ENCODE measurements at regions not wholly inside any gene's neighbourhood (a gene's known extent, or its start where the extent isn't known, plus 50 kb on each side); places are given as distances from the start of the nearest gene placed in this dataset.

DNA sequence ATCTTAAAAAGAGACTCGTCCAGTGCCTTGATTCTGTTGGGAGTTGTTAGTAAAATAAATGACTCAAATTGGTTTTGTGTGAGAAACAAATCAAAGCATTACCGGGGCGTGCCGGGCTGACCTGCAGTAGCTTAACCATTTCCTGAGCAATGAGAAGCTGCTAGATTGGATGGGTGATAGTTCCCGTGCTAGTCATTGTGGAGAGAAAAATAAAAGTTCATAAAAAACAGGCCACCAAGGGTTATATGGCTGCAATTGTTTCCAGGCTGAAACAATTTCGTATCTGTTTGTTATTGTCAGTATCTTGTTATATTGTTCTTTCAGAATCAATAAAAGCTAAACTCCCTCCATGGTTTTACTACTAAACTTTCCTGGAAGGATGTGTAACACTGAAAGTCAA lies 314.4 kb downstream of the MTX2 start:
- Mint-ChIP-seq H3K36me3 (no peaks in the 10 kb centered on the region), H3K4me3 (no peak overlapping the region), H3K9me3 (peaks cover 0 to 4% (median 2%) of the 10 kb centered on the region in 3 donors), H3K4me1 (no peaks in the 10 kb centered on the region), H3K27ac (no peak overlapping the region), H3K27me3 (peaks cover 4% of the 10 kb centered on the region)

DNA sequence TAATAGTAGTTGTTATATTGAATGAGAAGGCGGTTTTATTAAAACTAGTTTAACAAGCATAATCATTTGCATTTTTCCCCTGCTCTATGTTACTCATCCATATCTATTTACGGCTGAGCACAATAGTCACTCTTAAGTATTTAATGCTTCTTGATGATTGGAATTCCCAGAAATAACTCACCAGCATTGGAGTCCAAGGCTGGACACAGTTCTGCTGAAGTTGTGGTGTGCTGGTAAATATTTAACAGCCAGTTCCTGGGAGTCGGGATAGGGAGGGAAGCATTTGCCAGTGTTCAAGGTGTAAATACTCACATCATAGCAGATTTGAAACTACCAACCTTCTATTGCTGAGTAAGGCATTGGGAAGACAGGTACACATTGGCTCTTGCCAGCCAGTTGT lies 315.1 kb downstream of the MTX2 start:
- no peak overlapping the region for H3K4me3 Mint-ChIP-seq
- H3K27me3 Mint-ChIP-seq: peaks cover 4% of the 10 kb centered on the region
- no peaks in the 10 kb centered on the region for H3K4me1 Mint-ChIP-seq
- H3K36me3 Mint-ChIP-seq: no peaks in the 10 kb centered on the region
- no peaks in the 10 kb centered on the region for H3K9me3 Mint-ChIP-seq
- no peak overlapping the region for H3K27ac Mint-ChIP-seq

DNA sequence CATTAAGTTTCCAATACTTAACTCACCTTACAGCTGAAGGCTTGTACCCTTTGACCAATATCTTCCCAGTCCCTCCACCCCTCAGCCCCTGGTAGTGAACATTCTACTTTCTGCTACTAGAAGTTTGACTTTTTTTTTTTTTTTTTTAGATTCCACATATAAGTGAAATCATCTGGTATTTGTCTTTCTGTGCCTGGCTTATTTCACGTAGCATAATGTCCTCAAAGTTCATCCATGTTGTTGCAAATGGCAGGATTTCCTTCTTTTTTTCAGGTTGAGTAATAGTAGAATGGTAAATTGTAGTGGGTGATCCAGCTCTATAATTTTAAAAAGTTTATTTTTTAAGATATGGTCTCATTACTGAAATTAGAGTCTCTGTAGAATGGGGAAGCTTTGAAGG lies 316.0 kb downstream of the MTX2 start:
- no peaks in the 10 kb centered on the region for H3K9me3 Mint-ChIP-seq
- no peak overlapping the region for H3K27ac Mint-ChIP-seq
- no peak overlapping the region for H3K4me3 Mint-ChIP-seq
- peaks cover 4% of the 10 kb centered on the region for H3K27me3 Mint-ChIP-seq
- no peaks in the 10 kb centered on the region for H3K4me1 Mint-ChIP-seq
- no peaks in the 10 kb centered on the region for H3K36me3 Mint-ChIP-seq

DNA sequence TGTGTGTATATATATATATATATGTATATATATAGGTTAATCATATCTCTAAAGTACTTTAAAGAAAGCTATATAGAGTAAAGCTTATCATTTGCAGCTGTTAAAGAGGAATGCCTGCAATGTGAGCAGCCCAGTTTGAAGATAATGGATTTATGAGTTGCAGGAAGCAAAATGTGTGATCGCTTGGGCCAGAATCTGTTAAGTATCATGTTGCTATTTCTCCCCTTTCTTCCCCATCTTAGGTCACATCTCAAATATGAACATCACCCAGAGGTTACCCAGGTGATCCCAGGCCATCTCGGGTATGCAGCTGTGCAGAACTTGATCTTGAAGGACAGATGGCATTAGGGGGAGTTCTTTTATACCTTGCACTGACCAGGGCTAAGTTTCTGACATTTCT lies 316.5 kb downstream of the MTX2 start:
- no peaks in the 10 kb centered on the region for H3K9me3 Mint-ChIP-seq
- no peak overlapping the region for H3K4me3 Mint-ChIP-seq
- H3K36me3 Mint-ChIP-seq: no peaks in the 10 kb centered on the region
- H3K4me1 Mint-ChIP-seq: no peaks in the 10 kb centered on the region
- H3K27me3 Mint-ChIP-seq: peaks cover 4% of the 10 kb centered on the region
- H3K27ac Mint-ChIP-seq: no peak overlapping the region

DNA sequence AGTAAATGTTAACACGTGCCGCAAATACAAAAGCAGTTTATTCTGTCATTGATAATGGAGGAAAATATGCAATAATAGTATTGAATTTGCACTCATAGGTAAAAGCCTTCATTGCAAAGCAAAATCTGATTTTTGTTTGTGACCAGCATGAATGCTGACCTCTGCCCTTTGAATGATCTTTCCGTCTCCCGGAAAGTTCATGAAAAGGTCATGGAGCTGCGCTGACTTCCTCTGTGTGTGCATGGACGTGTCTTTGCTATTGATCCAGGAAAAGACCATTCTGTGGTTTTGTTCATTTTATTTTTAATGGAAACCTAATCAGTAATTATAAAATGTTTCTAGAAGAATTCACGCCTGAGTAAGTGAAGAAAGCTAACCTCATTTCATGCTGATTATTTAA lies 320.0 kb downstream of the MTX2 start:
- H3K27me3 Mint-ChIP-seq: peaks cover 4% of the 10 kb centered on the region
- H3K4me1 Mint-ChIP-seq: no peaks in the 10 kb centered on the region
- H3K36me3 Mint-ChIP-seq: no peaks in the 10 kb centered on the region
- no peak overlapping the region for H3K27ac Mint-ChIP-seq
- H3K4me3 Mint-ChIP-seq: no peak overlapping the region
- no peaks in the 10 kb centered on the region for H3K9me3 Mint-ChIP-seq

DNA sequence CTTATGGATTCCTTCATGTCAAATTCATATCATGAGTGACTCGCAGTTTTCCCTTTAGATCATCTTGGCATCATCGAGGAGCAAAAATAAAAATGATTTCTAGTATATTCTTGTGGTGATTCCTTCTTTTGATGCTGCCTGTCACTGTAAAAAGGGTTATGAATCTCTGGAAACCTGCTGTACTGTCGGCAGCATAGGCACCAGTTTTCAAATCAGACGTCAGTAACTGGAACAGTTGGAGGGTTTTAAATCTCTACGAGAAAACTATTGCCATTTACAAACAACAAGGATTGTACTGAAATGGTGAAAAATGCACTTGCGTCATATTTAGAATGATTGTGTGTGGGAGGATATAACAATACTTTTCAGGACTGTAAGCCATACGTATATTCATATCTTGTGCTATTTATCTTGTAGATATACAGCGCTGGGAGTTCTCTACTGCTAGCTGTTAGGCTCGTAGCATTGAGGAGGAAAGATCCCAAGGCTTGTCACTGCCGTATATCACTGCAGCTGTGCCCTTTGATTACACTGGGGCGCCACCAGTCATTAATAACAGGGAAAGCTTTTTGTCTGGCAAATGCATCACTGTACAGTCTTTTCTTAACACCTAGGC lies 320.7 kb downstream of the MTX2 start:
- no peaks in the 10 kb centered on the region for H3K36me3 Mint-ChIP-seq
- no peak overlapping the region for H3K27ac Mint-ChIP-seq
- H3K9me3 Mint-ChIP-seq: no peaks in the 10 kb centered on the region
- peaks cover 4% of the 10 kb centered on the region for H3K27me3 Mint-ChIP-seq
- H3K4me1 Mint-ChIP-seq: no peaks in the 10 kb centered on the region
- H3K4me3 Mint-ChIP-seq: no peak overlapping the region

DNA sequence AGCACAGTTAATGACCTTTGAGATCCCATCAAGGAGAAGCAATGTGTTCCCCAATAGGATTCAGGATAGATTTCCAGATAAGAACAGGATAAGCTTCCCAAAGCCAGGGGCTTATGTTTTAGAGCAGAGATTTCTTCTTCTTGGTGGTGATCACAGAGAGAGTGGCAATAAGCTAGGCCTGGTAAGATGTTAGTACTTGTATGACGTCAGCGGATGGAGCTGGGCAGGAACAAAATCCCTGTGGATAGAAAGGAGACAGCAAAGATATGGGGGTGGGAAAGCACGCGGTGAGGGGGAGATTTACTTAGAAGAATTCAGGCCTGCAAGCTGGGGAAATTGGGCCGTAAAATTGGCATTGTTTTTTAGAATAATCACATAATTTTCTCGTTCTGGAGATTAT lies 323.0 kb downstream of the MTX2 start:
- H3K9me3 Mint-ChIP-seq: peaks cover 0 to 3% (median 0%) of the 10 kb centered on the region in 3 donors
- no peaks in the 10 kb centered on the region for H3K36me3 Mint-ChIP-seq
- H3K4me3 Mint-ChIP-seq: no peak overlapping the region
- no peak overlapping the region for H3K27ac Mint-ChIP-seq
- H3K4me1 Mint-ChIP-seq: no peaks in the 10 kb centered on the region
- peaks cover 1% of the 10 kb centered on the region for H3K27me3 Mint-ChIP-seq

DNA sequence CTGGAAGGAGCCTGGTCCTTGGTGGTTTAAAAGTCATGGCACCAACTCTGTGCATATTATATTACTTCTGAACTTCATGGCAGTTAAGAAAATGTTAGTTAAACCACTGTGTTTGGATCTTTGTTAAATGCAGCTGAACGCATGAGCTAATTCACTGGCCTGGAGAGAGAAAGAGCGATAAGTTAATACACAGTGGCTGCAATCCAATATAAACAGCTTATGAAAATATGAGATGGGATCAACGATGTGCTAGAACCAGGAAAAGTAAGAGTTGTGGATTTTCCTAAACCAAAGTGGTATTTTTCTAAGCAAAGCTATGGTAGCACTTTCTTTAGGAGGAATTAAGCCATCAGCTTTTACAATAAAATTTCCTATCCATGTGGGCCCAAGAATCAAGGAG lies 326.7 kb downstream of the MTX2 start:
- peaks cover 4% of the 10 kb centered on the region for H3K27me3 Mint-ChIP-seq
- no peak overlapping the region for H3K4me3 Mint-ChIP-seq
- peaks cover 0 to 3% (median 0%) of the 10 kb centered on the region in 3 donors for H3K9me3 Mint-ChIP-seq
- no peak overlapping the region for H3K27ac Mint-ChIP-seq
- H3K36me3 Mint-ChIP-seq: no peaks in the 10 kb centered on the region
- no peaks in the 10 kb centered on the region for H3K4me1 Mint-ChIP-seq

DNA sequence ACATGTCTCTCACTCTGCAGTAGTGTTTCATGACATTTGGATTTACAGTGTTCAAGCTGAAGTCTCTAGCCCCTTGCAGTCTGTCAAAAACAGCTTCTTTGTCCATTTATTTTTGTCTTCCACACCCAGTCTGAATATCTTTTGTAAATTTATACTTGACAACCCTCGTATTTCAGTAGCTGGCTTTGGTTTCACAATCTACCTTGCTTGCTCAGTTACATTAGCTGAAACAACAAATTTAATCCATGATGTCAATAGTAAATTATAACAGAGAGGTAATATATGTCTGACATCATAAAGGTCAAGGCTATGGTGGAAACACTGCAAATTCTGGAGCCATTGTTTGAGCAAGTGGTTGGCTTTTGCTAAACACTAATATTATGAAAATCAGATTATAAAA lies 328.7 kb downstream of the MTX2 start:
- H3K4me3 Mint-ChIP-seq: no peak overlapping the region
- no peaks in the 10 kb centered on the region for H3K4me1 Mint-ChIP-seq
- H3K9me3 Mint-ChIP-seq: peaks cover 0 to 3% (median 0%) of the 10 kb centered on the region in 3 donors
- H3K36me3 Mint-ChIP-seq: no peaks in the 10 kb centered on the region
- H3K27me3 Mint-ChIP-seq: peaks cover 6% of the 10 kb centered on the region
- no peak overlapping the region for H3K27ac Mint-ChIP-seq

DNA sequence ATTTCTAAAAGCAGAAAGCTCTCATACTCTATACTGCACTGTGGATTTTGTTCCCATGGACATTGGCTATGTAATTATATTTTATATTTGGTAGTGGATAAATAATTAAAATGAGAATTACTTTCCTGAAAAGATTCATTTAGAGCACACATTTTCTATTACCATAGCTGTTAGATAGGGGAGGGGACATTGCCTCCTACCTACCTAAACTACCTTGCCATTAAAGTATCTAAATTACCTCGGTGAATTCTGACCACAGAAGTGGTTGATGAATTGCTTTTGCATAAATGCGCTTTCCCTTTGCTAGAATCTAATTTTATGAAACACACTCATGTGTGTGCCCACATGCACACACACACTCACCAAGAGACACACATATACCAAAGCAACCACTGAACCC lies 329.1 kb downstream of the MTX2 start:
- H3K36me3 Mint-ChIP-seq: no peaks in the 10 kb centered on the region
- H3K4me1 Mint-ChIP-seq: no peaks in the 10 kb centered on the region
- peaks cover 0 to 3% (median 0%) of the 10 kb centered on the region in 3 donors for H3K9me3 Mint-ChIP-seq
- peaks cover 7% of the 10 kb centered on the region for H3K27me3 Mint-ChIP-seq
- H3K27ac Mint-ChIP-seq: no peak overlapping the region
- no peak overlapping the region for H3K4me3 Mint-ChIP-seq

DNA sequence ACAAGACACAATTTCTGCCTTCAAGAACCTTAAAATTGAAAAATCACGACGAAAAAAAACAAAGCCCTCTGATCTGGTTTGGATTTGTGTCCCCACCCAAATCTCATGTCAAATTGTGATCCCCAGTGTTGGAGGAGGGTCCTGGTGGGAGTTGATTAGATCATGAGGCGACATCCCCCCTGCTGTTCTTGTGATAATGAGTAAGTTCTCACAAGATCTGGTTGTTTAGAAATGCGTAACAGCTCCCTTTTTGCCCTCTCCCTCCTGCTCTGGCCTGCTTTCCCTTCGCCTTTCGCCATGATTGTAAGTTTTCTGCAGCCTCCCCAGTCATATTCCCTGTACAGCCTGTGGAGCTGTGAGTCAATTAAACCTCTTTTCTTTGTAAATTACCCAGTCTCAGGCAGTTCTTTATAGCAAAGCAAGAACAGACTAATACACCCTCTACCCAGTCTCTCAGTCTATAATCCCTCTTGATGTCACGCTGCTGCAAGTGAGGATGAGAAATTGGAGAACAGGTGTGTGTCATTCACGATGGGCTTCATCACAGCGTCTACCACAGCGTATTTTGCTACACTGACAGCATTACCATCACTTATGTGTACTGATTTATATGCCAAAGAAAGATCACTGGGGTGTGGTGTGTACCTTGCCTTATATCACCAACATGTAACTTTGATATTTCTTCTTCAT lies 330.7 kb downstream of the MTX2 start:
- Mint-ChIP-seq H3K4me3 (no peak overlapping the region), H3K4me1 (no peaks in the 10 kb centered on the region), H3K27ac (no peak overlapping the region), H3K27me3 (peaks cover 8% of the 10 kb centered on the region), H3K36me3 (no peaks in the 10 kb centered on the region), H3K9me3 (peaks cover 0 to 3% (median 0%) of the 10 kb centered on the region in 3 donors)

DNA sequence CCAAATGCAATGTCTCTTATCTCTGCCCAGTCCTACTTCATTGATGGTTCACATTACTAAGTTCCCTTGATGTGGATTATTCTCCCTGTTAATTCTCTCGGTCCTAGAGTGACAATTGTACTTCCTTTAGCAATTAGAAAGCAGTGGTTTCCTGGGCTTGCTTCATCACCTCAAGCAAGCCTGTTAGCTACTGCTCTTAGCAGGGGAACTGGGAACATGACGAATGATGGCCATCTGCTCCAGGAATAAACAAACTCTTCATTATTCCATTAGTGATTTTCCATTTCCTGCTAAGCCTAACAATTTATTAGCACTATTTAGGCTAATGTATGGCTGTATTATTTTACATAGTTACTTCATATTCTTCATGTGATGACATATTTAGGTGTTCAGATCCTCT lies 331.8 kb downstream of the MTX2 start:
- Mint-ChIP-seq H3K4me1 (no peaks in the 10 kb centered on the region), H3K27ac (no peak overlapping the region), H3K4me3 (no peak overlapping the region), H3K27me3 (peaks cover 10% of the 10 kb centered on the region), H3K9me3 (peaks cover 0 to under 1% (median 0%) of the 10 kb centered on the region in 3 donors), H3K36me3 (no peaks in the 10 kb centered on the region)

DNA sequence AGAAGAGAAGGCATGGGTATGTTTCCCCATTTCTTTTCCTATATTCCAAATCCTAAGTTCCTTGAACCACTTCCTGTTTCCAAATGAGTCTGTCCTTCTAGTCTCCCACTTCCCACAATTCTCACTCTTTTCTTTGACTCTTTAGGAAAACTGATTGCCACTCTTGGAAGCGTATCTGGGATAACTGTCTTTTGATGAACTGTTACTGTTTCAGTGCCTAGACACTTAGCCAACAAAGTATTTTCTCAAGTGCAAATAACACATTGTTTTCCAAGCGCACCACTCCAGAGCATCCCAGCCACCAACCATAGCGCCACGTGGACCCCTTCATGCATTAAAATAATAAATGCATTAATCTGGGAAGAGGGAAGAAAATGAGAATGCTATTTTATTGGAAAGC lies 342.8 kb downstream of the MTX2 start:
- no peaks in the 10 kb centered on the region for H3K36me3 Mint-ChIP-seq
- H3K4me3 Mint-ChIP-seq: no peak overlapping the region
- no peaks in the 10 kb centered on the region for H3K9me3 Mint-ChIP-seq
- H3K4me1 Mint-ChIP-seq: no peaks in the 10 kb centered on the region
- no peak overlapping the region for H3K27ac Mint-ChIP-seq
- H3K27me3 Mint-ChIP-seq: peaks cover 11% of the 10 kb centered on the region

DNA sequence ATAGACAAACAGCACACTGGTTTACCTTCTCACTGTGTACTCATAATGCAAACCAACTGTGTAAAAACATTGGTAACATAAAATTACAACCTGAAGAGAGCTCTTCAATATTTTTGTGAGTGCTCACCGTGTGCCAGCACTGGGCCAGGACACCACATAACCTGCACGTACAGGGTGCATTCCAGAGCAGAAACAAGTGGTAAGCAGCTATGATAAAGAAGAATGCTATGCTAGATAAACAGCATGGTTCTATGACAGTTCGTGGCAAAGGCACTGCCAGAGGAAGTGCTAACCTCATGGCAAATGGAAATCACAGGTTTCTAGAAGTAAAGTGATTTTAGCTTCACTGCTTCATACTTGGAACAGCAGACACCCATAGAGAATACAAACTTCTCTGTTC lies 343.5 kb downstream of the MTX2 start:
- H3K27me3 Mint-ChIP-seq: peaks cover 9% of the 10 kb centered on the region
- H3K4me1 Mint-ChIP-seq: no peaks in the 10 kb centered on the region
- no peaks in the 10 kb centered on the region for H3K9me3 Mint-ChIP-seq
- H3K27ac Mint-ChIP-seq: no peak overlapping the region
- H3K4me3 Mint-ChIP-seq: no peak overlapping the region
- no peaks in the 10 kb centered on the region for H3K36me3 Mint-ChIP-seq

DNA sequence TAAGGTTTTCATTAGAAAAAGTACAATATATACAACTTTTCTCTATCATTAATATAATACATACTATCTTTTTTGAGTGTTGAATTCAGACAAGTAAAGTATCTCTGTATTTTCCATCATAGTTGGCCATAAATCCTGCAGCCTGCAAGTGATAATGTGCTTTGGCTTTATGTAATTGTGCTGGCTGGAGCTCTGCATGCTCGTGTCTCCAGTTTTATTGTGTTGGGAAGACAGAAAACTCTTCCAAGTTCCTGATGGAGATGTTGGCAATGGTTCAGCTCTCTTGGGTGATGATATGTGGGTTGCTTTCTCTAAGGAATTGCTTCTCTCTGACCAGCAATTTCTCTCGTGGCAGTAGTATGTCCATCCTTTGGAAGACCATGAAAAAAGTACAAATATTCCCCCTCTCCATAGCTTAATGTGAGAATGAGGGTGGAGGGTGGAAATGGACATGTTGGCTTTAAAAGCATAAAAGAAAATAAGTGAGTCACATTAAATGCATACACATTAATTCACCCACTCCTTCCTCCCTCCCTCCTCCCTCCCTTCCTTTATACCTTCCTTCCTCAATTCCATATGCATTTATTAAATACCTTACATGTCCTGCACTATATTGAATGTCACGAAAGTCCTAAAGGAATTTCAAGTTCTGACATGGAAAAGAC lies 344.2 kb downstream of the MTX2 start:
- no peak overlapping the region for H3K4me3 Mint-ChIP-seq
- peaks cover 9% of the 10 kb centered on the region for H3K27me3 Mint-ChIP-seq
- no peak overlapping the region for H3K27ac Mint-ChIP-seq

DNA sequence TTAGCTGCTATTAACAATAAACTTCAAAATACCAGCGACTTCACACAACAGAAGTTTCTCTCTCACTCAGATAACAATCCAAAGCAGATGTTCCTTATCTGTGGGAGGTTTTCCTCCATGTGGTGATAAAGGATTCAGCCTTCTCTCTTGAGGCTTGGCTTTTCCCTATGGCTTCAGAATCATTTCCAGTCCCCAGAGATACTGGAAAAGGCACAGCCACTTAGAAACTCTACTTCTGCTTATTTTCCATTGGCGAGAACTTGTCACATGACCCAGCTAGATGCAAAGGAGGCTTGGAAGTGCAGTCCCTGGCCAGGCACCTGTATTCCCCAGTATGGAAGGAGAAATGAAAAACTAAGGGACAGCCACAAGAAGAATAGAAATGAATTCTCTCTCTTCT lies 344.8 kb downstream of the MTX2 start:
- H3K9me3 Mint-ChIP-seq: no peaks in the 10 kb centered on the region
- H3K36me3 Mint-ChIP-seq: no peaks in the 10 kb centered on the region
- H3K4me1 Mint-ChIP-seq: no peaks in the 10 kb centered on the region
- no peak overlapping the region for H3K27ac Mint-ChIP-seq
- peaks cover 9% of the 10 kb centered on the region for H3K27me3 Mint-ChIP-seq
- H3K4me3 Mint-ChIP-seq: no peak overlapping the region

More for the DNA sequence above, 344.2 kb downstream of the MTX2 start:
- Mint-ChIP-seq H3K4me1 (no peaks in the 10 kb centered on the region), H3K36me3 (no peaks in the 10 kb centered on the region), H3K9me3 (no peaks in the 10 kb centered on the region)

Measured in IgD-negative memory B cell (primary cell).